ENCODE measurements at regions not wholly inside any gene's neighbourhood (a gene's known extent, or its start where the extent isn't known, plus 50 kb on each side); places are given as distances from the start of the nearest gene placed in this dataset.

DNA sequence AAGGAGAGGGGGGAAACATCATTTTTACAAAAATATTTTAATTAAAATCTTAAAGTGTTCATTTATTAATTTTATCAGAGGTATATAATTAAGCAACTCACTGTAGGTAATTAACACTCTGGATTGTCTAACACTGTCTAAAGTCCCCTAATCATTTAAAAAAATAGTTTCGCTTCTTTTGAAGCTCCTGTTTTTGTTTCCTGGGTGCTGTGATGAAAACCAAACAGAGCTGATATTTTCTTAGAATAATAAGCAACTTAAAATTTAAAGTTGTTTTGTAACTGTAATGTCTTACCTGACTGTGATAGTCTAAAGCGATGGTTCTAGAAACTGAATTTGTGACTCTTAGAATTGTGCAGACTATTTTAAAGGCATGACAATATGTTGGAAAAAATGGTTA is 961.0 kb downstream of the GATA3 start:
- no peak overlapping the region for H3K27ac ChIP-seq (ENCODE audit: low read depth in 1 of 3, low read length in 2 of 3)
- H3K4me1 ChIP-seq (ENCODE audit: control insufficient read depth in 3 of 3, insufficient read depth in 2 of 3, low read depth in 1 of 3, low read length in 2 of 3) = no peaks in the 10 kb centered on the region
- 82 to 90% (median 83%) methylated on average over 2 of the region's 2 CpGs for WGBS, 3 donors
- FAIRE-seq (no peak), DNase-seq (no peak)
- H3K9me3 ChIP-seq (ENCODE audit: control insufficient read depth in 2 of 2, insufficient read depth in 1 of 2, low read depth in 1 of 2, low read length in 1 of 2) = no peaks in the 10 kb centered on the region
- no peaks in the 10 kb centered on the region for H3K36me3 ChIP-seq (ENCODE audit: control insufficient read depth in 3 of 3, insufficient read depth in 2 of 3, low read depth in 1 of 3, low read length in 3 of 3)
- H3K4me3 ChIP-seq (ENCODE audit: low read depth in 1 of 3, low read length in 3 of 3) = no peak overlapping the region
- H3K27me3 ChIP-seq (ENCODE audit: control insufficient read depth in 3 of 3, insufficient read depth in 3 of 3, low read length in 3 of 3) = no peaks in the 10 kb centered on the region

DNA sequence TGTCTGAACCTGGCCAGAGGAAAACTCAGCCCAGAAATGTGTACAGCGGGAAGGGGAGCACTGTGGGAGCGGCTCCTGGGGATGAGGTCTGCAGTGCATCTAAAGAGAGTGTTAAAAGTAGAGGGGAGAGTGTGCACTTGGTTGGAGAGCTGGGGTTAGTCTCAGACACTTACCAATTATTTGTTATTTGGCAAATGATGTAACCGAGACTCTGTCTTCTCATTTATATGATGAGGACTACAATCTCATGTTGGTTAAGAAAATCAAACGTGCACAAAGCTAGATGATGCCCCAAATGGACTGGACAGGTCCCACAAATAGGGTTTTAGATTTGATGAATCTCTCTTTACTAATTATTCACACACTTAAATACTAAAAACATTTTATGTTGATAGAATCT is 962.4 kb downstream of the GATA3 start:
- DNase-seq (no peak), FAIRE-seq (no peak)
- H3K4me1 ChIP-seq (ENCODE audit: control insufficient read depth in 3 of 3, insufficient read depth in 2 of 3, low read depth in 1 of 3, low read length in 2 of 3) = no peaks in the 10 kb centered on the region
- no peak overlapping the region for H3K27ac ChIP-seq (ENCODE audit: low read depth in 1 of 3, low read length in 2 of 3)
- H3K36me3 ChIP-seq (ENCODE audit: control insufficient read depth in 3 of 3, insufficient read depth in 2 of 3, low read depth in 1 of 3, low read length in 3 of 3) = no peaks in the 10 kb centered on the region
- H3K27me3 ChIP-seq (ENCODE audit: control insufficient read depth in 3 of 3, insufficient read depth in 3 of 3, low read length in 3 of 3) = no peaks in the 10 kb centered on the region
- no peak overlapping the region for H3K4me3 ChIP-seq (ENCODE audit: low read depth in 1 of 3, low read length in 3 of 3)
- WGBS, 3 donors = 72 to 80% (median 76%) methylated on average over 4 of the region's 4 CpGs
- no peaks in the 10 kb centered on the region for H3K9me3 ChIP-seq (ENCODE audit: control insufficient read depth in 2 of 2, insufficient read depth in 1 of 2, low read depth in 1 of 2, low read length in 1 of 2)

DNA sequence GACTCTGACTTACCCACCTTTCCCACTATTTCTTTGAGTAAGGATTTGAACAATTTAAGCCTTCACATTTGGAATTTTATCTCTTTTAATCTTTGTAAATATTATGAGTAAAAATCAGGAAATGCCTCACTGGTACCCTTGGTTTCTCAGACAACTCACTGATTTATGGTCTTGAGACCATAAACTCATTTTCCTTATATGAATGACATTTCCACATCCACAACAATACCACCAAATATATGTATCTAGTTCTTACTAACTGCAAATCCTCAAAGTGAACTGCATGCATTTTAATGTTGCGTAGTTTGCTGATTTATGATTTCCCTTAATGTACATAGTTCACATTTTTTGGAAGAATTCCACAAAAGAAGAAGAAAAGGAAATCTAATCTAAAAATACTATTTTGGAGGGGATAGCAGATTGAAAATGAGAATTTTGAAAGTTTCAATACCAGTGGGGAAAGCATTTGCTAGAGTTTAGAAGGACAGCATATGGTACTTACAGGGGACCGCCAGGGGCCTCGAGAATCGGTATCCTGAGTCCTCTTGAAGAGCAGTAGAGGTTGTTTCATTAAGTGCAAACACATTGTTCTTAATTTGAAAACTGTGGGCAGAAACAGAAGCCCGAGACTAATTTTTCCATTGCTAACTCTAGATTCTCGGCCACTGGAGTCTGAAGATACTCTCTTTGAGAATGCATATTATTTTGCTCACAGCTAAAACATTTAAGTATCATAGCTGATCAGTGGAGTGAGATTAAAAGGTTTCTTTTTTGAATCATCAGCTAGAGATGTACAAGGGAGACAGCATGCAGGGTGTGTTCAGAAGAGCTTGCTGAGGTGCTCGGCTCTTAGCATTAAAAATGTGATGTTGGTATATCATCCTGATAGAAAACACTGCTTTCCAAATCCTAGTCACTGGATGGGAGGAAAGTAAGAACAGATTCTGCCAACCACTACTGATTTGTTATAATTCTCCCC is 964.0 kb downstream of the GATA3 start:
- FAIRE-seq = no peak
- H3K27ac ChIP-seq (ENCODE audit: low read depth in 1 of 3, low read length in 2 of 3) = no peak overlapping the region

DNA sequence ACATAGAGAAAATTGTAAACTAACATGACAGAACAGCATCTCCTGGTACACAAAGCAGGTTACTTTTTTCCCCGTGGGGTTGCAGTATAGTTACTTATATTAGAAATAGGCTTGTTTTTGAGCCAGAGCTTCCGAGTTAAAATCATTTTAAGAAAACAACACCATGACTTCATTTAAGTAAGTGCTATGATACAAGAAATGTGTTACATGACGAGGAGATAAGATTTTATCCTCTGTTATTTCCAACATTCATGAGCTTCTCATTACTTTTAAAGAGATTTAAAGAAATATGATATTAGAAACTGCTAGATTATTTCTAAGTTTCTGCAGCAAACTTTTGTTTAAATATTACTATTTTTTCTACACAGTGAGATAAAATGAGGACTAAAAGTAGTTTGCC is 968.7 kb downstream of the GATA3 start:
- no peaks in the 10 kb centered on the region for H3K36me3 ChIP-seq (ENCODE audit: control insufficient read depth in 3 of 3, insufficient read depth in 2 of 3, low read depth in 1 of 3, low read length in 3 of 3)
- peak; percentile 44 for FAIRE-seq
- H3K4me3 ChIP-seq (ENCODE audit: low read depth in 1 of 3, low read length in 3 of 3) = no peak overlapping the region
- no peak for DNase-seq
- no peaks in the 10 kb centered on the region for H3K27me3 ChIP-seq (ENCODE audit: control insufficient read depth in 3 of 3, insufficient read depth in 3 of 3, low read length in 3 of 3)
- 67 to 73% (median 69%) methylated on average over 3 of the region's 3 CpGs for WGBS, 3 donors
- no peak overlapping the region for H3K27ac ChIP-seq (ENCODE audit: low read depth in 1 of 3, low read length in 2 of 3)
- no peaks in the 10 kb centered on the region for H3K9me3 ChIP-seq (ENCODE audit: control insufficient read depth in 2 of 2, insufficient read depth in 1 of 2, low read depth in 1 of 2, low read length in 1 of 2)
- no peaks in the 10 kb centered on the region for H3K4me1 ChIP-seq (ENCODE audit: control insufficient read depth in 3 of 3, insufficient read depth in 2 of 3, low read depth in 1 of 3, low read length in 2 of 3)

More for the DNA sequence above, 964.0 kb downstream of the GATA3 start:
- H3K36me3 ChIP-seq (ENCODE audit: control insufficient read depth in 3 of 3, insufficient read depth in 2 of 3, low read depth in 1 of 3, low read length in 3 of 3) = no peaks in the 10 kb centered on the region
- H3K9me3 ChIP-seq (ENCODE audit: control insufficient read depth in 2 of 2, insufficient read depth in 1 of 2, low read depth in 1 of 2, low read length in 1 of 2) = no peaks in the 10 kb centered on the region
- DNase-seq = no peak
- H3K4me3 ChIP-seq (ENCODE audit: low read depth in 1 of 3, low read length in 3 of 3) = no peak overlapping the region
- H3K27me3 ChIP-seq (ENCODE audit: control insufficient read depth in 3 of 3, insufficient read depth in 3 of 3, low read length in 3 of 3) = no peaks in the 10 kb centered on the region
- WGBS, 3 donors = 65 to 76% (median 70%) methylated on average over 7 of the region's 7 CpGs
- H3K4me1 ChIP-seq (ENCODE audit: control insufficient read depth in 3 of 3, insufficient read depth in 2 of 3, low read depth in 1 of 3, low read length in 2 of 3) = no peaks in the 10 kb centered on the region

DNA sequence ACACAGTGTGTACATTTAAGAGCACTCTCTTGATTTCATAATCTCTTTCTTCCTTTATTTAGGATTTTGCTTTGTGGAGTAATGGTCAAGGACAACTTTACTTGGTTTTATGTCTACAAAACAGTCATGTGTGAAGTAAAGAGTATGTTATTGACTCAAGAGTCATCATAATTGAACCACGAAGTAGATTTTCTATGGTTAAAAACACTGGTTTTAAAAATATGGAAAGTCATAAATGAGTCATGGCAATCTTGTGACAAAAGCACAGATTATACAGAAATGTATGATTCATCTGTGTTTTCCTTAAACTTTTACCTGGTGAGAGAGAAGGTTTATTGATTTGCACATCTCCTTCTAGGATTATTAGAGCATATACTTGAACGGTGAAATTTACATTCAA is 969.7 kb downstream of the GATA3 start:
- 42 to 69% (median 44%) methylated on average over 2 of the region's 2 CpGs for WGBS, 3 donors
- H3K36me3 ChIP-seq (ENCODE audit: control insufficient read depth in 3 of 3, insufficient read depth in 2 of 3, low read depth in 1 of 3, low read length in 3 of 3) = no peaks in the 10 kb centered on the region
- no peaks in the 10 kb centered on the region for H3K4me1 ChIP-seq (ENCODE audit: control insufficient read depth in 3 of 3, insufficient read depth in 2 of 3, low read depth in 1 of 3, low read length in 2 of 3)
- DNase-seq = no peak
- H3K9me3 ChIP-seq (ENCODE audit: control insufficient read depth in 2 of 2, insufficient read depth in 1 of 2, low read depth in 1 of 2, low read length in 1 of 2) = no peaks in the 10 kb centered on the region
- H3K4me3 ChIP-seq (ENCODE audit: low read depth in 1 of 3, low read length in 3 of 3) = no peak overlapping the region
- H3K27me3 ChIP-seq (ENCODE audit: control insufficient read depth in 3 of 3, insufficient read depth in 3 of 3, low read length in 3 of 3) = no peaks in the 10 kb centered on the region
- no peak overlapping the region for H3K27ac ChIP-seq (ENCODE audit: low read depth in 1 of 3, low read length in 2 of 3)
- FAIRE-seq = no peak

DNA sequence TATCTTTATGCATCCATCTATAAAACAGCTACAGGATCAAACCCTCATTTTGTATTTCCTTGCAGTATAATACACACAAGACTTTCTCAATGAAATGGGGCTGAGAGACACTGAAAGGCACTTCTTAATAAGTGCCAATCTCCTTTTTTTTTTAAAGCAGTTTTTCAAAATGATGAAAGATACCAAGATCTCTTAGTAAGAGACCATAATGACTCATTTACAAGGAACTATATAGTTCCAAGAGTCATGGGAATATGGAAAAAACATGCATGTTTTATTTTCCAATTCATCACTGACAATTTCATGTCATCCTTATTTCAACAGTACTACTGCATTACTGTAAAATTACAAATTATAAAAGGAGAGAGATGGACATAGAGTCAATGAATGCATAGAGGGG is 973.7 kb downstream of the GATA3 start:
- Histone ChIP-seq H3K4me1 (ENCODE audit: control insufficient read depth in 3 of 3, insufficient read depth in 2 of 3, low read depth in 1 of 3, low read length in 2 of 3) (no peaks in the 10 kb centered on the region), H3K27ac (ENCODE audit: low read depth in 1 of 3, low read length in 2 of 3) (no peak overlapping the region), H3K27me3 (ENCODE audit: control insufficient read depth in 3 of 3, insufficient read depth in 3 of 3, low read length in 3 of 3) (no peaks in the 10 kb centered on the region), H3K36me3 (ENCODE audit: control insufficient read depth in 3 of 3, insufficient read depth in 2 of 3, low read depth in 1 of 3, low read length in 3 of 3) (no peaks in the 10 kb centered on the region), H3K4me3 (ENCODE audit: low read depth in 1 of 3, low read length in 3 of 3) (no peak overlapping the region), H3K9me3 (ENCODE audit: control insufficient read depth in 2 of 2, insufficient read depth in 1 of 2, low read depth in 1 of 2, low read length in 1 of 2) (no peaks in the 10 kb centered on the region)
- no peak for DNase-seq
- no peak for FAIRE-seq

DNA sequence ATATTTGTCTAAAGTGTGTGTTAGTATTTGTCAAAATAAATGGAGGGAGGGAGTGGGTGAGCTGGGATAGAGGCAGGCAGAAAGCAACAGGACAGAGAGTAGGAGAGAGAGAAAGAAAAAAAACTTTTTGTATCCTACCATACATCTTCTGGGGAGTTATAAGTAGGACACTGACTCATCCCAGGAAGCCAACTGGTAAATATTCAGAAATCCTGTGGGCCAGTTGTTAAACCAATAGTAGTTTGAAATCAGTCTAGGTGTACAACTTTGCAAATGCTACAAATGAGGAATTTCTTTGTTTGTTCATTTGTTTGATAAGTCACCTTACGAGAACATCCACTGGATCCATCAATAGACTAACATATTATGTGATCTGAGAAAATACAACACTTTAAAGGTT is 980.9 kb downstream of the GATA3 start:
- FAIRE-seq (no peak), DNase-seq (no peak)
- Histone ChIP-seq H3K27me3 (ENCODE audit: control insufficient read depth in 3 of 3, insufficient read depth in 3 of 3, low read length in 3 of 3) (no peaks in the 10 kb centered on the region), H3K27ac (ENCODE audit: low read depth in 1 of 3, low read length in 2 of 3) (no peak overlapping the region), H3K4me3 (ENCODE audit: low read depth in 1 of 3, low read length in 3 of 3) (no peak overlapping the region), H3K9me3 (ENCODE audit: control insufficient read depth in 2 of 2, insufficient read depth in 1 of 2, low read depth in 1 of 2, low read length in 1 of 2) (no peaks in the 10 kb centered on the region), H3K36me3 (ENCODE audit: control insufficient read depth in 3 of 3, insufficient read depth in 2 of 3, low read depth in 1 of 3, low read length in 3 of 3) (no peaks in the 10 kb centered on the region), H3K4me1 (ENCODE audit: control insufficient read depth in 3 of 3, insufficient read depth in 2 of 3, low read depth in 1 of 3, low read length in 2 of 3) (no peaks in the 10 kb centered on the region)
- WGBS, 3 donors = 58 to 73% (median 69%) methylated on average over 1 of the region's 1 CpG

DNA sequence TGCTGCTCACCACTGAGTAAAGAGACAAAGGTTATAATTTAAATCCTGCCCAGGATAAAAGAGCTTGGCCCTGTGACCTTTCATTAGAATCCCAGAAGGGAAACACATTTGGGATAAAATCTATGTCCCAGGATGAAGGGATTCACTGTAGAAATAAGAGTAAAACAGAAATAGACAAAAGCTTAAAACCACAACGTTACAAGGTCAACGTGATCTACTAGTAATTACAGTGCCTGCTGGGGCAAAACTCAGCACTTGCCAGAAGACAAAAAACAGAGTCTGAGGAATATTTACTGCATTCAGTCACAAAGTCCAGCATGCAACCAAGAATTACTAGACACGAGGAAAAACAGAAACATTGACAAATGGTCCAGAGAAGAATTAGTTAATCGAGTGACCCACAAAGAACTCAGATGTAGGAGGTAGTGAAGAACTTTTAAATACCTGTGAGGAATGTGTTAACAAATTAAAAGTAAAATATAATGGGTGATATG is 982.3 kb downstream of the GATA3 start:
- no peaks in the 10 kb centered on the region for H3K4me1 ChIP-seq (ENCODE audit: control insufficient read depth in 3 of 3, insufficient read depth in 2 of 3, low read depth in 1 of 3, low read length in 2 of 3)
- H3K36me3 ChIP-seq (ENCODE audit: control insufficient read depth in 3 of 3, insufficient read depth in 2 of 3, low read depth in 1 of 3, low read length in 3 of 3) = no peaks in the 10 kb centered on the region
- FAIRE-seq (no peak), DNase-seq (no peak)
- no peak overlapping the region for H3K27ac ChIP-seq (ENCODE audit: low read depth in 1 of 3, low read length in 2 of 3)
- 72 to 80% (median 76%) methylated on average over 4 of the region's 4 CpGs for WGBS, 3 donors
- H3K4me3 ChIP-seq (ENCODE audit: low read depth in 1 of 3, low read length in 3 of 3) = no peak overlapping the region
- H3K27me3 ChIP-seq (ENCODE audit: control insufficient read depth in 3 of 3, insufficient read depth in 3 of 3, low read length in 3 of 3) = no peaks in the 10 kb centered on the region
- H3K9me3 ChIP-seq (ENCODE audit: control insufficient read depth in 2 of 2, insufficient read depth in 1 of 2, low read depth in 1 of 2, low read length in 1 of 2) = no peaks in the 10 kb centered on the region

Measured in small intestine (tissue), 7 donors.